ENCODE measurements at regions not wholly inside any gene's neighbourhood (a gene's known extent, or its start where the extent isn't known, plus 50 kb on each side); places are given as distances from the start of the nearest gene placed in this dataset.

DNA sequence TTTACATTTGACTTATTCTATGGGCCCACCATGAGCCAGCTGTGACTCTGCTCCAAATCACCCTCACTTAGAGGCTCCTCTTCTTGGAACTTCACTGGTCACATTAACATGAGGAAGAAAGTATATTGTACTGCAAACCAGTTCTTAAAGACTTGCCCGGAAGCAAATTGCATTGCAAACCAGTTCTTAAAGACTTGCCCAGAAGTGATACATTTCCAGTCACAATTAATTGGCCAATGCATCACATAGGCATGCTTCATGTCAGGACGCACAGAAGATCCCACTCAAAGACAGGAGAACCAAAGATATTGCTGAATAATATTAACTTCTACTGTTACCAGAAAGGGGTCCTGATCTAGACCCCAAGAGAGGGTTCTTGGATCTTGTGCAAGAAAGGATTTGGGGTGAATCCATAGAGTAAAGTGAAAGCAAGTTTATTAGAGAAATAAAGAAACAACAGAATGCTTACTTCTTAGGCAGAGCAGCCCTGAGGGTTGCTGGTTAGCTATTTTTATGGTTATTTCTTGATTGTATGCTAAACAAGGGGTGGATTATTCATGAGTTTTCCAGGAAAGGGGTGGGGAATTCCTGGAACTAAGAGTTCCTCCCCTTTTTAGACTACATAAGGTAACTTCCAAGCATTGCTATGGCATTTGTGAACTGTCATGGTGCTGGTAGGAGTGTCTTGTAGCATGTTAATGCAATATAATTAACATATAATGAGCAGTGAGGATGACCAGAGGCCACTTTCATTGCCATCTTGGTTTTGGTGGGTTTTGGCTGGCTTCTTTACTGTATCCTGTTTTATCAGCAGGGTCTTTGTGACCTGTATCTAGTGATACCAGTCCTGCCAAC lies 54.6 kb upstream of the HCCS start:
- no peak for DNase-seq (ENCODE audit: low spot score)

- DNase-seq (ENCODE audit: low spot score): no peak
Observed at GRCh38 chrX:11059933-11060332, 51.2 kb upstream of the HCCS start.
